ENCODE measurements at regions not wholly inside any gene's neighbourhood (a gene's known extent, or its start where the extent isn't known, plus 50 kb on each side); places are given as distances from the start of the nearest gene placed in this dataset.
"Not testable (repeated sequence)": the region's sequence is repeated elsewhere in the genome, so short reads cannot be mapped to it uniquely, and the experiment has no call there.

DNA sequence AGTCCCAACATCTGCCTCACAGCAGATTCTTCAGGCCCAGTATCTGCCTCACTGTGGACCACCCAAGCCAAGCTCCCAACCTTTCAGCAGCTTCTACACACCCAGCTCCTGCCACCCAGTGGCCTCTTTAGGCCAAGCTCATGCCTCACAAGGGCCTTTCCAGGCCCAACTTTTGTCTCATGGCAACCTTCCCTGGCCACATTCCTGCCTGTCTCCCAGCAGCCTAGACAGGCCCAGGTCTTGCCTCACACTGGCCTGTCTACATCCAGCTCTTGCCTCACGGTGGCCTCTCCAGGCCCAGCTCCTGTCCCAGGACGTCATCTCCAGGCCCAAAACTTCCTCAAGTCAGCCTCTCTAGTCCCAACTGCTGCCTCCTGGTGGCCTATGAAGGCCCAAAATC, 65.0 kb downstream of the CCDC201 start:
- DNase-seq: not testable (repeated sequence)

DNA sequence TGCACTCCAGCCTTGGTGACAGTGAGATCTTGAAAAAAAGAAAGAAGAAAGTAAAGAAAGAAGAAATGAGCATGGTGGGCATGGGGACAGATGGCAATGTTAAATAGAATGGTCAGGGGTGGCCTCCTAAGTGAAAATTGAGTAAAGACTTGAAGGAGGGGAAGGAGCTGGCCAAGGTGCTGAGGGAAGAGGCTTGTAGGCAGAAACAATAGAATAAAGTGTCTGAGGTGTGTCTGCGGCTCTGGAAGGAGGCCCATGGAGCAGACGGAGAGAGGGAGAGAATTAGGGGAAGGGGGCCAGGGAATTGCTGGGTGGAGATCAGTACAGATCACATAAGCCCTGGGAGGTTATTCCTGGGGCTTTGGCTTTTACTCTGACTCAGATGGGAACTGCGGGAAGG, 70.7 kb downstream of the CCDC201 start:
- DNase-seq: peak; percentile 1

DNA sequence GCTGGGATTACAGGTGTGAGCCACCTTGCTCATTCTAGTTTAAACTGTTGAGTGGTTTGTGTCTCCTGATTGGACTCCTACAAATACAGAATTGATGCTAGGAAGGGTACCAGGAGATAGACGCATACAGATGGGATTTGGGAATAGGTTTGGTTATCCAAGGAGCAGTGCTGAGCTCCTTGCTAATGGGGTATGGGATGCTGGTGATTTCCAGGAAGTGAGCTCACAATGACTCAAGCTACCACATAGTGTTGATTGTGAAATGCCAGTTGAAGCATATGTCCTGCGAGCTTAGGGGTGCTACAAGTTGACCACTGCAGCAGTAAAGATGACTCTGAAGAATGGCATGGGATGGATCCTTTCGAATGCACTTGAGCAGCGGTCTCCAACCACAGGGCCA, 75.6 kb downstream of the CCDC201 start:
- DNase-seq: peak; percentile 74

DNA sequence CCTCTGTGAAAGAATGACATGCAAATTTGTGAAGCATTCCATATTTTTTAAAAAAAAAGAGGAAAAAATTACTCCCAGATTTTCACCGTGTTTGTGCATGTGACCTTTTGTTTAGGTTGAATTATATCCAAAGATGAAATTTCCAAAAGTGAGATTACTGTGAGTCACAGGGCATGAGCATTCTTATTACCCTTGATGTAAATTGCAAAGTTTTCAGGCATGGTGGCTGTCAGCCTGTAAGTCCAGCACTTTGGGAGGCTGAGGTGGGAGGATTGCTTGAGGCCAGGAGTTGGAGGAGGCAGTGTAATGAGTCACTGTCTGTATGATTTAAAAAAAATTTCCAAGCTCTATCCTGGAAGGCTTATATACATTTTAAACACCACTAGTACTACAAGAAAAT, 83.2 kb downstream of the CCDC201 start:
- DNase-seq: peak; percentile 1

DNA sequence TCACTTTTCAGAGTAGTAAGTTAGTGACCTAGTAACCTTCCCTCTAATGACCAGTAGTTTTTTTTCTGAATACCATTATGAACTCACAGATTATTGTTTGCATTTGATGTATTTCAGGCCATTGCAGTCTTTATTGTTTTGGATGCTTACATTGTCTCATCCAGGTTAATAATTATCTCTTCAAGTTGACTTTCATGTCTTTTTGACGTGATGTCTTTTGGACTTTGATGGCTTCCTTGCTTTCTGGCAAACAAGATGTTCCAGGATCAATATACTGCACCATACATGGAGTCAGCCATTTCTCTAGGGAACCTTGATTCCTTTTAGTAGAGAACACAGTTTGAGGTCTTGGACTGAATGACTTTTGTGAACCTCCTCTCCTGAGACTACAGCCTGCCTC, 87.2 kb downstream of the CCDC201 start:
- DNase-seq: not testable (repeated sequence)

DNA sequence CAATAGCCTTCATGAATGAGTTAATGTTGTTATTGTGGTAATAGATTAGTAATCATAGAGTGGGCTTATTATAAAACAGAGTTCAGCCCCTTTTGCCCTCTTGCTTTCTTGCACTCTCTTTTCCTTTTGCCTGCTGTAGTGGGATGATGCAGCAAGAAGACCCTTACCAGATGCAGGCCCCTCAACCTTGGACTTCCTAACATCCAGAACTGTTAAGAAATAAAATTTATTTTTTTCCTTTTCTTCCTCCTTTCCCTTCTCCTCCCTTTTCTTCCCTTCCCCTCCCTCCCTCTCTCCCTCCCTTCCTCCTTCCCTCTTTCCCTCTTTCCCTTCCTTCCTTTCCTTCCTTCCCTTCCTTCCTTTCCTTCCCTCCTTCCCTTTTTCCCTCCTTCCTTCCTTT, 88.1 kb downstream of the CCDC201 start:
- DNase-seq: not testable (repeated sequence)
